ENCODE measurements at regions not wholly inside any gene's neighbourhood (a gene's known extent, or its start where the extent isn't known, plus 50 kb on each side); places are given as distances from the start of the nearest gene placed in this dataset.
"Not testable (repeated sequence)": the region's sequence is repeated elsewhere in the genome, so short reads cannot be mapped to it uniquely, and the experiment has no call there.

GRCh38 chr2:103367877-103368276 lies 606.0 kb downstream of the TMEM182 start:
- DNase-seq (ENCODE audit: low spot score): no peak

GRCh38 chr2:103383541-103383940 lies 621.7 kb downstream of the TMEM182 start:
- DNase-seq (ENCODE audit: low spot score): no peak

- no peak for DNase-seq (ENCODE audit: low spot score)
Measured at GRCh38 chr2:103386872-103387271, 625.0 kb downstream of the TMEM182 start.

GRCh38 chr2:103387888-103388287 lies 626.1 kb downstream of the TMEM182 start:
- no peak for DNase-seq (ENCODE audit: low spot score)

GRCh38 chr2:103396152-103396551 lies 634.3 kb downstream of the TMEM182 start:
- no peak for DNase-seq (ENCODE audit: low spot score)

- DNase-seq (ENCODE audit: low spot score): no peak
Measured at GRCh38 chr2:103401621-103402020, 639.8 kb downstream of the TMEM182 start.

- DNase-seq (ENCODE audit: low spot score): no peak
Measured at GRCh38 chr2:103402336-103402735, 640.5 kb downstream of the TMEM182 start.

GRCh38 chr2:103402944-103403343 lies 641.1 kb downstream of the TMEM182 start:
- no peak for DNase-seq (ENCODE audit: low spot score)

GRCh38 chr2:103403388-103403787 lies 641.6 kb downstream of the TMEM182 start:
- DNase-seq (ENCODE audit: low spot score): not testable (repeated sequence)

- no peak for DNase-seq (ENCODE audit: low spot score)
Measured at GRCh38 chr2:103410221-103410620, 648.4 kb downstream of the TMEM182 start.

- DNase-seq (ENCODE audit: low spot score): no peak
Measured at GRCh38 chr2:103419506-103419905, 657.7 kb downstream of the TMEM182 start.

- DNase-seq (ENCODE audit: low spot score): no peak
Measured at GRCh38 chr2:103423100-103423499, 661.3 kb downstream of the TMEM182 start.

GRCh38 chr2:103427567-103427966 lies 665.7 kb downstream of the TMEM182 start:
- no peak for DNase-seq (ENCODE audit: low spot score)

- DNase-seq (ENCODE audit: low spot score): no peak
Measured at GRCh38 chr2:103430191-103430590, 668.4 kb downstream of the TMEM182 start.

- no peak for DNase-seq (ENCODE audit: low spot score)
Measured at GRCh38 chr2:103435010-103435409, 673.2 kb downstream of the TMEM182 start.

GRCh38 chr2:103437161-103437560 lies 675.3 kb downstream of the TMEM182 start:
- no peak for DNase-seq (ENCODE audit: low spot score)

GRCh38 chr2:103445347-103445746 lies 683.5 kb downstream of the TMEM182 start:
- DNase-seq (ENCODE audit: low spot score): no peak

- DNase-seq (ENCODE audit: low spot score): no peak
Measured at GRCh38 chr2:103448495-103448894, 686.7 kb downstream of the TMEM182 start.

- no peak for DNase-seq (ENCODE audit: low spot score)
Measured at GRCh38 chr2:103451283-103451682, 689.5 kb downstream of the TMEM182 start.

- no peak for DNase-seq (ENCODE audit: low spot score)
Measured at GRCh38 chr2:103459283-103459682, 697.5 kb downstream of the TMEM182 start.

- DNase-seq (ENCODE audit: low spot score): no peak
Measured at GRCh38 chr2:103462101-103462500, 700.3 kb downstream of the TMEM182 start.

- DNase-seq (ENCODE audit: low spot score): no peak
Measured at GRCh38 chr2:103462712-103463111, 700.9 kb downstream of the TMEM182 start.

GRCh38 chr2:103464831-103465230 lies 703.0 kb downstream of the TMEM182 start:
- DNase-seq (ENCODE audit: low spot score): no peak

GRCh38 chr2:103469800-103470199 lies 708.0 kb downstream of the TMEM182 start:
- no peak for DNase-seq (ENCODE audit: low spot score)

GRCh38 chr2:103484906-103485305 lies 723.1 kb downstream of the TMEM182 start:
- DNase-seq (ENCODE audit: low spot score): no peak

Measured in germinal center (tissue), 1 donor.